KOPT-K1 (cell line): ENCODE measurements at regions not wholly inside any gene's neighbourhood (a gene's known extent, or its start where the extent isn't known, plus 50 kb on each side); places are given as distances from the start of the nearest gene placed in this dataset.

ENCODE experiments used
- H3K27ac ChIP-seq: fragments of 200-600 bp; sonication (generic); 2 replicates; pipeline ENCODE4 v1.5.1; 2016; ENCODE audit warnings: antibody characterized with exemption, mild to moderate bottlenecking, low read depth, low read length; ENCODE audit not compliant: poor library complexity, severe bottlenecking
- H3K36me3 ChIP-seq: fragments of 200-600 bp; sonication (generic); 2 replicates; pipeline ENCODE4 v1.5.1; 2017; ENCODE audit warnings: antibody characterized with exemption, mild to moderate bottlenecking, low read length, moderate library complexity; ENCODE audit not compliant: insufficient read depth
- H3K9me3 ChIP-seq: fragments of 200-600 bp; sonication (generic); 2 replicates; pipeline ENCODE4 v1.5.1; 2017; ENCODE audit warnings: antibody characterized with exemption, low read length, mild to moderate bottlenecking; ENCODE audit not compliant: insufficient read depth, poor library complexity, severe bottlenecking

DNA sequence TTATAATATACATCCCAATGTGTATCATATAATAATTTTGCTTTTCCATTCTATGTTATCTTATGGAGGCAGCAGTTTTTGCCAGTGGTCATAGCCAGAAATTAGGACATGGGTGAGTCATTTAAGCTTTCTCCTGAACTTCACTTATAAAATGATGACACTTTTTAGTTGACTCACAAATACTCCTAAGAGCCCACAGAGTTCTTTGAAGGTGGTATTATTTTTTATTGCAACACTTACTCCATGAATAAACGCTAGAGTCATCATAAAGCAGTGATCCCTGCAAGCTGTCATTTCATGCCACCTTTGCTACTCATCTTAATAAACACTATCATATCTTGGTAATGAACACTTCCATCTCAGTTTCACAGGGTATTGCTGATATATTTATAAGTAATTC, 69.9 kb upstream of the MAPRE2 start:
- Histone ChIP-seq H3K36me3 (no peaks in the 10 kb centered on the region), H3K27ac (no peak overlapping the region), H3K9me3 (no peaks in the 10 kb centered on the region)

DNA sequence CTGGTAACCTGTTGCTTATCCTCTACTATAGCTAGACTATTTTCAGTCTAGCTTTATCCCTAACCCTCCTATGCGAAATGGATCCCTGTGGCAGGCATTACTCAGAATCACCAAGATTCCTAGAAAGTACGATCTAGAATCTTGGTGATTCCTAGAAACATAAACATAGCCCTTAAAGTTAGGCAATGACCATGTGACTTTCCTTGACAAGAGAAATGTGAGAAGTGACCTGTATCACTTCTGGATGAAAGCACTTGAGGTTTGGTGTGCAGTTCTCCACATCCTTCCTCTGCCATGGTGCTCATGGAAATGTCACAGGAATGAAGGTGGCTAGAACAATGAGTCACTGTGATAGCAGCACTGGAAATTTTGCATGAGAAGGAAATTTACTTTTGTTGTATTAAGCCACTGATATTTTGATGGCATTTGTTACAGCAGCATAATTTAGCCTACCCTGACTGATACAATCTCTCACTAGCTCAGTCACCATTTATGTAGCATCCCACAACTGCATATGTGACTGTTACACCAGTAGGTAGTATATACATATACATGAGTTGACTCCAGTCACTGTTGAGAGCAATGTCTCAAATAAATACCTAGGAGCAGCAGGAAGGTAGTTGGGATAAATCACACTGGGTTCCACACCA, 68.3 kb upstream of the MAPRE2 start:
- Histone ChIP-seq H3K27ac (no peak overlapping the region), H3K36me3 (no peaks in the 10 kb centered on the region), H3K9me3 (no peaks in the 10 kb centered on the region)

DNA sequence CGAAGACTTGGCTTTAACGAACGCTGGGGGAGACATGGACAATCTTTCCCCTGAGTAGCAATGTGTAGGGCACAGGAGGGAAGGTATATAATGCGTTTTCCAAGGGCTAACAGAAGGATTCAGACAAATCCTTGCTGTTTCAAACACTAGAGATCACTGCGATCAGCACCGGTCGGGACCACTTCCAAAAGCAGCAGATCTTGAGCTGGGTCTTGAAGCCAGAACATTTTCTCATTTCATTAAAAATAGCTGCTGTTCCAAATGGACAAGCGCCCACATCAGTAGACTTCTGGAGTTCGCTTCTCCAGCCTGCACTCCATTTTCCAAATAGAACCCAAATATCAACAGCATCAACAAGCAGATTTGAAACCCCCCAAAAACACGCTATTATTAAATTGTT, 65.1 kb upstream of the MAPRE2 start:
- H3K9me3 ChIP-seq: no peaks in the 10 kb centered on the region
- no peaks in the 10 kb centered on the region for H3K36me3 ChIP-seq
- no peak overlapping the region for H3K27ac ChIP-seq

DNA sequence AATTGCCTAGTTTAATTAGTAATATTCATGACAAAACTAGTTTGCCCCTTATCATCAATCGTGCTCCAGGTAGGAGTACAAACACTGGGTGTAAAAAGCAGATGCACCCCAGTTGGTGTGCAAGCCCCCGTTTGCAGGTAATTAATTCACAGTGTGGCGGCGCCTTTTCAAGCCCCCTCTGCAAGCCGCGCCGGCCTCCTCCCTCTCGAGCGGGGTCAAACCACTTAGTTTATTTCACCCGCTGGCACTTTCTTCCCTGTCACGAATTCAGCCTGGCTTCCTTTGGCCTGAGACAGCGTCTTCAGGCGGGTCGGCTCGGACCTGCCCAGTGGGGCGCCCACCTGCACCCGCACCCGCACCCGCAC, 64.7 kb upstream of the MAPRE2 start:
- Histone ChIP-seq H3K9me3 (no peaks in the 10 kb centered on the region), H3K27ac (peak overlapping the region; percentile 15), H3K36me3 (no peaks in the 10 kb centered on the region)

DNA sequence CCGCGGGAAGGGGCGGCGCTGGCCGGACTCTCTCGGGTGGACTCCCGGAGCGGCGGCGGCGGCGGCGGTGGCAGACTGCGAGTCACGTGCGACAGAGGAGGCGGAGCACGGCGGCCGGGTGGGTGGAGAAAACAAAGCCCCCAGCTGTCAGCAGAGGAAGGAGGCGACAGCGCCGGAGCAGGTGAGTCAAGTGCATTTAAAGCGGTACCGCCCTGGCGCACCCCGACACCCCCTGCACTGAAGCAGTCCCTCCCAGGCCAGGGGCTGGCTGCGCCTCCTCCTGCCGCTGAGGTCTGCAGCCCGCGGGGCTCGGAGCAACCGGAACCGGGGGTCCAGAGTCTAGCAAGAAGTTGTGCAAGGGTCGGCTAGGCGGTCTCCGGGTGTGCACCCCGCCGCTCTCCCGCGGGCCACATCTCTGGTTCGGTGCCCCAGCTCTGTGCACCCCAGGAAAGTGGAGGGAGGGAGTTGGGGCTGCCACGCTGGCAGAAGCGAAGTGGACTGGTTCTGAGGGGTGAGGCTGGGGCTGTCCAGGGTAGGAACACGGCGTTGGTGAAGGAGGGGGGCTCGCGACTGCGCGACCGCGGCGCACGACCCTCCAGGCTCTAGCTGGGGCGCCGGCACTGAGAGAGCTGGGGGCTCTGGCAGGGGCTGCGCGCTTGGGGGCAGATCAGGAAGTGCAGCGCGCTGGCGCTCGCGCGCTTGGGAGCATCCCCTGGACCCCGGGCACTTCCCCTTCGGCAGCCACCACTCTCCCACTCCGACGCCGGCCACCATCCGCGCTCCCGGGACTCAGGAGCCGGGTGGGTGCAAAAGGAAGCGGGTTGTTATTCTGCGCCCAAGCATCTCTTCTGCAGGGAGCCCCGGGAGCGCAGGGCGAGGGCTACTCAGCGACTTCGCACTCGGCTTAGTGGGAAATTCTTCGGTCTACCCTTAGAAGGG, 64.0 kb upstream of the MAPRE2 start:
- no peaks in the 10 kb centered on the region for H3K9me3 ChIP-seq
- peak overlapping the region; percentile 15 for H3K27ac ChIP-seq
- no peaks in the 10 kb centered on the region for H3K36me3 ChIP-seq

DNA sequence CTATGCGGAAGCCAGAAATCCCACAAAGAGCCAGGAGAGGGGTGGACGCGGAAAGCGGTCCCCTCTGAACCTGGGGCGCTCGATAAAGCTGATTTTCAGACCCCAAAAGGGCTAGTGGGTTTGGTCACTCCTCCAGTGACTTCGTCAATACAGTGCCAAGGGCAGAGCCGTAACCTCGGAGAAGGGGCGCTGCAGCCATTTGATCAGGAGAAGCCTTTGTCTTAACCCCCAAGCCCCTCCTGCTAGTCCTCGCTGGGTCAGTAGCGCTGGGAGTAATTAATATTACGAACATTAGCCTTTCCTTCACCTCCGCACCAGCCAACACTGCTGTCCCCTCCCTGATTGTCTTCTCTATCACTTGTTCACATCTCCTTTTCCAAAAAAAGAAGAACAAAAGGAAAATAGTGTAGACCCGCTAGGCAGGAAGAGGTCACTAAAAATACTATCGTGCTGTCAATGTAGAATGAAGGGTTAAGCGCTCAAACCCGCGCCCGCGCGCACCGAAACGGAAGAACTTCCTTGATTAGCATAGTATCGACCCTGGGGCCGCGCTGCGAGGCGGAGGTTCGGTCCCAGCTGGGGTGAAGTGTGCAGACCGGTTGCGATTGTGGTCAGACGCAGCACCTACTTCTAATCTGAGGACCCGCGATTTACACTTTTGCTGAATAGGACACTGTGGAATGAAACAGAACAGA, 63.2 kb upstream of the MAPRE2 start:
- Histone ChIP-seq H3K36me3 (no peaks in the 10 kb centered on the region), H3K27ac (no peak overlapping the region), H3K9me3 (no peaks in the 10 kb centered on the region)

DNA sequence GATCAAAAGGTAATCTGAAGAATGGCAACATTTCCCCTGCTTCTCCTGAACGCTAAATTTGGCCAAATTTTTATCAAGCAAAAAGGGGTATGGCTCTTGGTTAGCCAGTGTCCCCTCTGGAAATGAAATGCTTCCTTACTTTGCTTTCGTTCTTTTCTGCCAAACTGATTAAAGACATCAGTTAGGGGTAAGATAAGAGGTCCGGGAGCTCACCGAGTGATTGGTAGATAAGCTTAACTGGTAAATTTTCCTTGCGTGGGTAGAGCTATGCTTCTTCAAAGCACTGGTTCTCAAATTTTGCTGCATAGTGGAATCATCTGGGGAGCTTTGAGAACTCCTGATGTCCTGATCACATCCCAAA, 62.7 kb upstream of the MAPRE2 start:
- Histone ChIP-seq H3K36me3 (no peaks in the 10 kb centered on the region), H3K27ac (no peak overlapping the region), H3K9me3 (no peaks in the 10 kb centered on the region)

DNA sequence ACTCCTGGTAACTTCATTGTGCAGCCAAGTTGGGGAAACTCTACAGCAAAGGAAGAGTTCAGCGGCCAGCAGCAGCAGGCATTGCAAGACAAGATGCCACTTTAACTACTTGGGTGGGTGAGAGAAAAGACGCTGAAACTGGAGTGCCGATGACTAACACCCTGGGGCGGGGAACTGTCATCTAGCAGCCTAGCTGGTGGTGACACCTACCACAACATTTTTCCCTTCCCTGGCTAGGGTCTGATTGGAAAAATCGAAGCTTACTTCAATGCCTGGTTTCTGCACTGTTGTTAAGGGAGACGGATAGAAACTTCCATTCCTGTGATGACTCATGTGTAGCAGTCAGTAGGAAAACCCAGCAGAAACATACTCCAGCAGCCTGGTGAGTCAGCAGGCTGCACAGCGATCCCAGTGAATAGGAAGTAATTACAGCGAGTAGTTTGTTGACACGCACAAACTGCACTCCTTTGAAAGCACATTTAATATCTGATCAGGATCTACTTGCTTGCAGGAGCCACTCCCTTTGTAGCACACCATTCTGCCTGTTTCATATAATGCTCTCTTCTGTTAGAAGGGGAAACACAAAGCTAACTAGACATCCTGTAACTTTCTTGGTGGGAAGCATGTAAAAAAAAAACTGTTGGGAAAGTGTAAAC, 62.1 kb upstream of the MAPRE2 start:
- H3K27ac ChIP-seq: no peak overlapping the region
- H3K36me3 ChIP-seq: no peaks in the 10 kb centered on the region
- H3K9me3 ChIP-seq: no peaks in the 10 kb centered on the region

DNA sequence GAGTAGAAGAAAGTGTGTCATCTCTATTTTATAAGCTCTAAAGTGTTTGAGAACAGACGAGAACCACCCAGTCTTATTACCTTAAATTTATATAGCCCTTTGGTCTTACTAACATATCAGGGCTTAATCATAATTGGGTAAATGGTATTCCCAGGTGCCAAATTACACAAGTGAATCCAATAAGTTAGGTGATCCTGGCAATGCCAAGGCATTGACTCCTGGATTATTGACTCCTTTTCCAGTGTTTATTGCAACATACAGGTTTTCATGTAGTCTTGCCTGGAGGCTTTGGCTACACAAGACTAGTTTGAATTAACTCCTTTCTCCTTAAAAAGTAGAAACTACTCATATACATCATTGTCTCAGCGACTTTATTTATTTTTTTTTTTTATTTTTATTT, 59.7 kb upstream of the MAPRE2 start:
- Histone ChIP-seq H3K36me3 (no peaks in the 10 kb centered on the region), H3K27ac (no peak overlapping the region), H3K9me3 (no peaks in the 10 kb centered on the region)

DNA sequence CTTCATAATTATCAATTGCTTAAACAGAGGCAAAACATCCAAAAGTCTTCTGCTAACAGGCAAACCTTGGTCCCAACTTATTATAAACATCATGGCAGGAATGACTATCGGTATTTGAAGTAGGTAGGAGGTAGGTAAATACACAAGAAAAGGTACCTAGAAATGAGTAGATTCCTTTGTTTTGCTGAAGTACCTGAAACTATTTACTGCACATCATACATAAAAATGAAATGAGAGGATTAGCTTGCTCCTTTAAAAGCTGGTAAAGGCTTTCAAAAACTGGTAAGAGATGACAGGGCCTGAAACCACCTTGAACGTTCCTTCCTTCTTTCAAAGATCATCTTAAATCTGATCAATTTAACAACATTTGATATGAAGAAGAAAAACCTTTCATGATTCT, 55.2 kb upstream of the MAPRE2 start:
- Histone ChIP-seq H3K27ac (no peak overlapping the region), H3K9me3 (no peaks in the 10 kb centered on the region), H3K36me3 (no peaks in the 10 kb centered on the region)

DNA sequence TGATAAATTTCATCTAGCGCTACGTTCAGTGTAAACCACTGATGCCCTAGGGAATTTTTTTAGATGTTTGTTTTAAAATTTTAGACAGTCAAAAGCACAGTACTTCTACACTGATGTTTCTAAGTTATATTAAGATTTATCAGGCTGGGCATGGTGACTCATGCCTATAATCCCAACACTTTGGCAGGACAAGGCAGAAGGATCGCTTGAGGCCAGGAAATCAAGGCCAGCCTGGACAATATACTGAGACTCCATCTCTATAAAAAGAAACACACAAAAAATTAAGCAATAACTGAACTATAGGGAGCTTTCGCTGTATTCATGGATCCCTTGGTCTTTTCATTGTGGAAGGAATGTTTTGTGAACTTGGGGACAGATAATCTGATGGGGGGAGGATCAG, 50.6 kb upstream of the MAPRE2 start:
- Histone ChIP-seq H3K36me3 (no peaks in the 10 kb centered on the region), H3K27ac (no peak overlapping the region), H3K9me3 (no peaks in the 10 kb centered on the region)

DNA sequence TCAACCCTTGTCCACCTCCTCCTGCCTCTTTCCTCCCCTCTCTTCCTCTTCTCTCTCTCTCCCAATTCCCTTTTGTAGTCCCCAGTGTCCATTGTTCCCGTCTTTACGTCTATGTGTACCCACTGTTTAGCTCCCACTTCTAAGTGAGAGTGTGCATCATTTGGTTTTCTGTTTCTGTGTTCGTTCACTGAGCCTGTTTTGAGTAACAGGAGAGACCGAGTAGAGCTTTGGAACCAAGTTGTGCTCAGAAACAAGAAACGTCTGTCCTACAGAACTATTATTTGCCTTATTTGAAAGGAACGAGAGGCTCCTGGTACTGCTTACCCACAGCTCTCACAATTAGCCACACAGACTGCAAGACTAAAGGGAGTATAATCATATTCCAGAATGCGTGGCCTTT, 50.1 kb upstream of the MAPRE2 start:
- Histone ChIP-seq H3K9me3 (no peaks in the 10 kb centered on the region), H3K27ac (no peak overlapping the region), H3K36me3 (no peaks in the 10 kb centered on the region)
